Urothelium cell line (cell line): ENCODE measurements at regions not wholly inside any gene's neighbourhood (a gene's known extent, or its start where the extent isn't known, plus 50 kb on each side); places are given as distances from the start of the nearest gene placed in this dataset.
A peak's percentile ranks its signal among the peaks of the same experiment; 100 is the strongest.

Experiments used
- DNase-seq: peaks from one replicate; pipeline ENCODE4 v3.0.0; 2011; ENCODE audit warnings: low spot score, mixed read lengths
- FAIRE-seq: peaks from 2 replicates; lab custom pipeline; 2011; peaks lifted over from hg19 to GRCh38; lab: Jason Lieb, UNC

DNA sequence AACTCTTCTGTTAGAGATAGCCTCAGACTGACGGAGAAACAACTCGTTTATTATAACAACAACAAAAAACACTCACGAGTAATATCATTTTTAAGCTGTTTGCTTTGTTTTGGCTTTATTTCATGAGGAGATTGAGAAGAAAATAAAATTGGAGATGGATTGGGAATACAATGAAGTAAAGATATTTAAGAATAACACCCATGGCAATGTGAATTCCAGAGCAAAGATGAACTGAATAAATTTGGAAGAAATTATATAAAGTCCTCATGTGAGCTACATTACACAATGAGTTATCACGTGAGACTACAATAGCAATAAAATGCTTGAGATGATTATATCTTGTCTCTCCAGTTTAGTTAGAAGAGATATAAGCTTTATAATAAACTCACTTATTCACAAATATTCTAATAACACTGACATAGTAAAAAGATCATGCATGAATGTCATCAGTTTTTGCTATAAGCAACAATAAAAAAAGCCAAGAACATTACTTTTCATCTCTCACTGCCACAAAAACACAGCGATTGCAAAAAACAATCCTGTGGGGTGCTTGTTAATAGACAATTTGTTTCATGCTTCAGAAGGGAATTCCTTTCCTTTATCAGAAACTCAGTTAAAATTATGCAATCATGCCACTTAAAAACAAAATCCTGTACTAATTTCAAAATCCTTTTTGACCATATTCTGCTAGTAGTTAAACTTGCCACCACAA is 696.7 kb upstream of the MARCKS start:
- FAIRE-seq, result no peak

DNA sequence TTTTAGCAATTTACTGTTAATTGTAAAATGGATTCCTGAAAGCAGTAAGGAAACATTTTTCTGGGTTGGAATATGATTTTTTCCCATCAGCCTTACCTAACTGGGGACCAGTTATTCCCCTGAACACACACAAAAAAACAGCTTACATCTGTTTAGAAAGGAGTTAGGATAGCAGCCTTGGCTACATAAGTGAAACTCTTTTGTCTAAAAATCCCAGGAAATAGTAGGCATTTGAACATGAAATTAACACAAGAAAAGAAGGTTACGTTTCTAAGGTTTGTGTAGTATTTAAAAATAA is 696.2 kb upstream of the MARCKS start:
- DNase-seq (no peak), FAIRE-seq (no peak)

More for the DNA sequence above, 696.7 kb upstream of the MARCKS start:
- no peak for DNase-seq

DNA sequence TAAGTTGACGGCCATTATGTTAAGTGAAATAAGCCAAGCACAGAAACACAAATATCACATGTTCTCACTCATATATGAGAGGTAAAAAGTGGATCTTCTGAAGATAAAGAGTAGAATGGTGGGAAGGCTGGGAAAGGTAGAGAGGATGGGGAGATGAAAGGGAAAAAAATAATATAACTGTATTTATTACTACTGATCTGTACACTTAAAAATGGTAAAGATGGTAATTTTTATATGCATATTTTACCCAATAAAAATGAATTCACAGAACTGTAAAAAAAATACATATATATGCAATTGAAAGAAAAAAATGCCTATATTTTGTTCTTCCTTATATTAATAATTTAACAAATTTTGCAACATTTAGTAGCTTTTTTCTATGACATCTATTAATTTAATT is 694.4 kb upstream of the MARCKS start:
- no peak for FAIRE-seq
- DNase-seq, result no peak

GRCh38 chr6:113168057-113168456 is 689.1 kb upstream of the MARCKS start:
- FAIRE-seq (no peak), DNase-seq (no peak)

GRCh38 chr6:113169484-113169883 is 687.7 kb upstream of the MARCKS start:
- FAIRE-seq, result no peak
- no peak for DNase-seq

- DNase-seq (no peak), FAIRE-seq (no peak)
These were observed 686.7 kb upstream of the MARCKS start for GRCh38 chr6:113170454-113170853.

DNA sequence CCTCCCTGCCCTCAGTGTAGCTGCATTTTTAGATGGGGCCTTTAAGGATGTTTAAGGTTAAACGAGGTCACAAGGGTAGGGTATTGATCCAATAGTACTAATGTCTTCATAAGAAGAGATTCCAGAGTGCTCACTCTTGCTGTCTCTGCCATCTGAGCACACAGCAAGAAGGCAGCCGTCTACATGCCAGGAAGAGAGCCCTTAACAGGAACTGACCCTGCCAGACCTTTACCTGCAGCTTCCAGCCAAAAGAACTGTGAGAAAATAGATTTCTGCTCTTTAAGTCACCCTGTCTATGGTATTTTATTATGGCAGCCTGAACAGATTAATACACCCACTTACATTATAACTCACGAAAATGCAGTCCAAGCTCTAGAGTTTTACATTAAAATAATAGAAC is 685.3 kb upstream of the MARCKS start:
- FAIRE-seq (no peak), DNase-seq (no peak)

GRCh38 chr6:113172531-113172966 is 684.6 kb upstream of the MARCKS start:
- DNase-seq, result no peak
- FAIRE-seq, result no peak

DNA sequence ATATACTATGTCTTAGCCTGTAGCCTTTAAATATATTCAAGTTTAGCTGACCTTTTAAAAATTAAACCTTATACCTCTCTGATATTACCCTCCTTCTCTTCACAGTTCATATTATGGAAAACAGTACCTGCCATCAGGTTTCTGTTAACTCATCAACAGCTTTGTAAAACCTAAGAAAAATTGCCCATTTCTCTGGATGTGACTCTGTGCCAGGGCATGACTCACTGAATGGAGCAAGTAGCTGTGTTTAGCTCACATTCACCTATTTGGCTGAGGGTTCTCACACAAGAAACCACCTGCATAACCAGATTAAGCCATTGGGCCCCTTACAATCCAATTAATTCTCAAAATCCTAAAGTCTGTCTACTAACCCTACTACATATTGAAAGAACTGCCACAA is 678.8 kb upstream of the MARCKS start:
- FAIRE-seq (no peak), DNase-seq (no peak)

GRCh38 chr6:113181164-113181563 is 676.0 kb upstream of the MARCKS start:
- no peak for FAIRE-seq

DNA sequence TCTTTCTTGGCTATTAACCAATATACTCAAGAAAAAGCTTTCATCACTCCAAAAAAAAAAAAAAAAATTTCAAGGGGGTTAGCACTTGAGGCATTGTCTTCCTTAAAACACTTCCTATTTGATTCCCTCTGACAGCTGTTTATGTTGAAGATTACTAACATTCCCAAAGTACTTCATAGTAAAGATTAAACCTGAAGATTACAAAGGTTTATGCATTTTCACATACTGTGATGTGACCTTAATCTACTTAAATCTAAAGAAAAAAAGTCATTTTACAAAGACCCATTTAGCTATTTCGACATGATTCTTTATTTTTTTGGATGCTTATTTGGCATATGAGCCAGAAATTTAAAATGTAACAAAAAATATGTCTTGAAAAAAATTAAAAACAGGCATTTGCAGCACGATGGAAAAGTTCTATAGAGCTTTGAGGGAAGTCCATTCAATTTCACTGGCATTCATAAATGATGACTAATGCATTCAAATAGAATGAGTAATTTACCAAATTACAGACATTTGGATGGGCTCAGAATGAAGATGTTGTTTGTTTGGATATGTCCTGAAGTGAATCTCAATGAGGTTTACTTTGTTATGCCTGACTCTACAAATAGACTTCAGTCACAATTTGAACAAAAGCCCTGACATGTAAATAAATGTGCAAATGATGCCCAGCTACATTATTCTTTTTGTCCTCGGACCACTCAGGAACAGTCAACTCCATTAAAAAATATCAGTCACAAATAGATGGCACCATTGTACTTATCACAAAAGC is 674.6 kb upstream of the MARCKS start:
- DNase-seq, result peak; percentile 32
- no peak for FAIRE-seq

More at GRCh38 chr6:113181164-113181563, 676.0 kb upstream of the MARCKS start:
- DNase-seq, result no peak

GRCh38 chr6:113184291-113184690 is 672.9 kb upstream of the MARCKS start:
- DNase-seq (no peak), FAIRE-seq (no peak)

- DNase-seq (no peak), FAIRE-seq (no peak)
These were observed 672.4 kb upstream of the MARCKS start for GRCh38 chr6:113184736-113185135.

- DNase-seq (no peak), FAIRE-seq (no peak)
These were observed 671.8 kb upstream of the MARCKS start for GRCh38 chr6:113185299-113185698.

GRCh38 chr6:113187661-113188060 is 669.5 kb upstream of the MARCKS start:
- no peak for DNase-seq
- FAIRE-seq, result no peak

GRCh38 chr6:113188962-113189361 is 668.2 kb upstream of the MARCKS start:
- DNase-seq, result no peak
- FAIRE-seq, result no peak

GRCh38 chr6:113190170-113190569 is 667.0 kb upstream of the MARCKS start:
- FAIRE-seq, result no peak
- DNase-seq, result no peak

DNA sequence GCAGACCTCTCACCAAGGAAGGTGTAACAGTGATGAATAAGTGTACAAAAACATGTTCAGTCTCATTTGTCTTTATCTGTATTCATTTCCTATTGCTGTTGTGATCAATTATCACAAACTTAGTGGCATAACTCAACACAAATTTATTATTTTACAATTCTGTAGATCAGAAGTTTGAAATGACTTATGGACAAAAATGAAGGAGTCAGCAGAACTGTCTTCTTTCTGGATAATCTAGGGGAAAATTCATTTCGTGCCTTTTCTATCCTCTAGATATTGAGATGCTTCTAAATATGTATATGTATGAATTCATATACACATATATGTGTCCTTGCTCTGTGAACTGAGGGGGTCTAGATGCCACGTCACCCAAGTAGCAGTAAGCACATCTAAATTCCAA is 663.1 kb upstream of the MARCKS start:
- FAIRE-seq, result no peak
- no peak for DNase-seq

DNA sequence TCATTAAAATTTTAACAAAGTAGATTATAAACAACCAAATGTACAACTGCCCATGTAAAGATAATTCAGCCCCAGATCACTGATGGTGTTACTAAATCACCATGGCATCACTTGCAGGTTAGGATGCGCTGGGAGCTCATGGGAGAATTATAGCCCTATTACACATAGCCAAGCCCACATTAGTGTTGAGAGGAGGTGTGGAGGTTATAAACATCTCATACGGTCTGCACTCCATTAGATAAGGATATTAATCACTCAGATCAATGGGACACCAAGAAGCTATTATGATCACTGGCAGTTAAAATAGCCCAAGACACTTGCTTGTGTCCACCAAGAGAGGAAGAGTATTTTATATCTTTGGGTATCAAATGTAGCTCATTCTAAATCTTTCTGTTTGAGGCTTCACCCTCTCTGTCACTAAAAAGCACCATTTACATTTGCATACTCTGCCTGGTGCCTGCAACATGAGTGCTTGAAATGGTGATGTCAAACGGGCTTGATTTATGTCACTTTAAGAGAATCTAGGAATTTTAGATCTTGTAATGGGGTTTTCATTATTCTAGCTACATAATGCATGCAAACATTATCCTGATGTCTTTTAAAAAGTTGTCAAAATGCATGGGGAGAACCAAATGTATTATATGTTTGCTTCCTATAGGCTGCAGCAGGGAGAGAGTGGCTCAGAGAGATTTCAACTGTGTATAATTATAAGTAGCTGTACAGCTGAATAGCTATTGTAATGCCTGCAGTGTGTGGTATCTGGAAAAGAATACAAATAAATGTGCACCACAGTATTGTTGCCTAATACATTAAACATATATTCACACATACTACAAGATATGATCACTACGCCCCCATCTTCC is 654.1 kb upstream of the MARCKS start:
- DNase-seq (no peak), FAIRE-seq (no peak)

DNA sequence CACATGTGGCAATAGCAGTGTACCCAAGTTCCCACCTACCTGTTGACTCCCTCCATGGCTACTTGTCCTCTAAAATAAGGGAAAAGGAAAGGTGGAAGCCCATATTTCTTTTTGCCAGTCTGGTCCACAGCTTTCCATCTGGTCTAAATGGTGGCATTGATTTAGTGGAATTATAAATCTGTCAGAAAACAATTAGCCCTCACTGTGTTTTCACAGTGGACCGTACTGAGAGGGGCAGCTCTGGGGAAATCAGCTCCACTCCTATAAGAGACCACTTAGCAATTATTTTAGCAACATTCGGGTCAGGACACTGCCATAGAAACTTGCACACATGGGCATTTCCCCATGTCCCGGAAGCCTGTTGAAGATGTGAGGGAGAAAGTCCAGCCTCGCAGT is 653.4 kb upstream of the MARCKS start:
- FAIRE-seq, result no peak

GRCh38 chr6:113205553-113205952 is 651.6 kb upstream of the MARCKS start:
- FAIRE-seq, result no peak
- DNase-seq, result no peak

More for the DNA sequence above, 653.4 kb upstream of the MARCKS start:
- no peak for DNase-seq

GRCh38 chr6:113208726-113209125 is 648.4 kb upstream of the MARCKS start:
- DNase-seq (no peak), FAIRE-seq (no peak)
